ENCODE measurements at regions not wholly inside any gene's neighbourhood (a gene's known extent, or its start where the extent isn't known, plus 50 kb on each side); places are given as distances from the start of the nearest gene placed in this dataset.

- CTCF ChIA-PET: interaction anchor here (0.8 to 2.6 kb wide), 5 partner anchors 211 to 421 kb away, joined by 3 to 12 read pairs (median 4); no protein-coding TSS in a partner anchor
- RAD21 ChIA-PET (ENCODE audit: unreplicated experiment): interaction anchor here (1.2 kb wide), 1 partner anchor 336 kb away, joined by 3 read pairs; no protein-coding TSS in a partner anchor
- ATAC-seq: peak; percentile 68
- TF ChIP-seq BHLHE40 (IDR thresholded peaks at IDR 0.05; ENCODE audit: borderline replicate concordance in 1 of 2, low read depth in 2 of 2, low read length in 1 of 2): peak in 1 of 2 experiments; percentile 9; a peak in 1 of 4 replicates
- TF ChIP-seq CREB1 (IDR thresholded peaks at IDR 0.05; ENCODE audit: low read depth): peak; percentile 61; the same call in 1 of the 2 replicates
- TF ChIP-seq GABPA (IDR thresholded peaks at IDR 0.05; ENCODE audit: low read depth): no peak
- TF ChIP-seq RUNX3 (IDR thresholded peaks at IDR 0.05; ENCODE audit: low read length): peak; percentile 30; the same call in 1 of the 2 replicates
- no peak for TF ChIP-seq ZSCAN29 (IDR thresholded peaks at IDR 0.05)
- no peak for TF ChIP-seq ASH2L (IDR thresholded peaks at IDR 0.05; ENCODE audit: borderline replicate concordance, low read depth)
- TF ChIP-seq MEF2A (IDR thresholded peaks at IDR 0.05; ENCODE audit: insufficient read depth, low read depth, low read length): 0 out of 2 replicates have a peak, but pooled peaks have one; percentile 28
- TF ChIP-seq, protein P1, sequence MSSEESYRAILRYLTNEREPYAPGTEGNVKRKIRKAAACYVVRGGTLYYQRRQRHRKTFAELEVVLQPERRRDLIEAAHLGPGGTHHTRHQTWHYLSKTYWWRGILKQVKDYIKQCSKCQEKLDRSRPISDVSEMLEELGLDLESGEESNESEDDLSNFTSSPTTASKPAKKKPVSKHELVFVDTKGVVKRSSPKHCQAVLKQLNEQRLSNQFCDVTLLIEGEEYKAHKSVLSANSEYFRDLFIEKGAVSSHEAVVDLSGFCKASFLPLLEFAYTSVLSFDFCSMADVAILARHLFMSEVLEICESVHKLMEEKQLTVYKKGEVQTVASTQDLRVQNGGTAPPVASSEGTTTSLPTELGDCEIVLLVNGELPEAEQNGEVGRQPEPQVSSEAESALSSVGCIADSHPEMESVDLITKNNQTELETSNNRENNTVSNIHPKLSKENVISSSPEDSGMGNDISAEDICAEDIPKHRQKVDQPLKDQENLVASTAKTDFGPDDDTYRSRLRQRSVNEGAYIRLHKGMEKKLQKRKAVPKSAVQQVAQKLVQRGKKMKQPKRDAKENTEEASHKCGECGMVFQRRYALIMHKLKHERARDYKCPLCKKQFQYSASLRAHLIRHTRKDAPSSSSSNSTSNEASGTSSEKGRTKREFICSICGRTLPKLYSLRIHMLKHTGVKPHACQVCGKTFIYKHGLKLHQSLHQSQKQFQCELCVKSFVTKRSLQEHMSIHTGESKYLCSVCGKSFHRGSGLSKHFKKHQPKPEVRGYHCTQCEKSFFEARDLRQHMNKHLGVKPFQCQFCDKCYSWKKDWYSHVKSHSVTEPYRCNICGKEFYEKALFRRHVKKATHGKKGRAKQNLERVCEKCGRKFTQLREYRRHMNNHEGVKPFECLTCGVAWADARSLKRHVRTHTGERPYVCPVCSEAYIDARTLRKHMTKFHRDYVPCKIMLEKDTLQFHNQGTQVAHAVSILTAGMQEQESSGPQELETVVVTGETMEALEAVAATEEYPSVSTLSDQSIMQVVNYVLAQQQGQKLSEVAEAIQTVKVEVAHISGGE (CRISPR knock-in tag; IDR thresholded peaks at IDR 0.05): no peak
- no peak for TF ChIP-seq GATAD2B (conservative IDR thresholded peaks at IDR 0.05; ENCODE audit: low read depth)
- BruUV-seq (replicated peaks): no TSS peak
- H3K4me3 ChIP-seq: peak overlapping the region; percentile 19; the same call in 1 of the 2 replicates
- POLR2A ChIA-PET: interaction anchor here (0.7 kb wide), 1 partner anchor 221 kb away, joined by 4 read pairs; no protein-coding TSS in a partner anchor
- peak overlapping the region; percentile 45 for H3K4me2 ChIP-seq (ENCODE audit: control insufficient read depth, insufficient read depth)
- no peak for DNase-seq (ENCODE audit: low read depth, low spot score)
- no peaks in the 10 kb centered on the region for H4K20me1 ChIP-seq (ENCODE audit: control insufficient read depth, insufficient read depth)
- in situ Hi-C loops (cut with MboI) (no loop called here), intact Hi-C loops (cut with micrococcal nuclease; ENCODE audit: unreplicated experiment) (no loop called here)
- no peaks in the 10 kb centered on the region for H3K36me3 ChIP-seq (ENCODE audit: control insufficient read depth in 2 of 2, insufficient read depth in 2 of 2, low read length in 1 of 2)
- no peak overlapping the region for H3K9ac ChIP-seq (ENCODE audit: control insufficient read depth, insufficient read depth, low read length)
- no peak overlapping the region; the same call in 1 of the 2 replicates for H2AFZ ChIP-seq (ENCODE audit: control insufficient read depth, low read depth, low read length)
- FAIRE-seq: peak; percentile 77
- H3K79me2 ChIP-seq (ENCODE audit: control insufficient read depth, insufficient read depth, low read length): no peaks in the 10 kb centered on the region
- H3K27ac ChIP-seq (ENCODE audit: control insufficient read depth, insufficient read depth): no peak overlapping the region
- WGBS (ENCODE audit: insufficient coverage, insufficient replicate concordance, low lambda C conversion rate, missing lambda C conversion rate): 5% methylated on average over 23 of the region's 23 CpGs
- no peaks in the 10 kb centered on the region for H3K9me3 ChIP-seq (replicated peaks; ENCODE audit: control insufficient read depth, insufficient read depth, low read length)
- SMC1A ChIA-PET (ENCODE audit: uncharacterized antibody, unreplicated experiment): interaction anchor here (0.9 kb wide), 1 partner anchor 336 kb away, joined by 3 read pairs; no protein-coding TSS in a partner anchor
- peaks cover 22% of the 10 kb centered on the region for H3K4me1 ChIP-seq (ENCODE audit: control insufficient read depth, insufficient read depth, low read length)
- no peaks in the 10 kb centered on the region; a peak in 1 of 4 replicates for H3K27me3 ChIP-seq (replicated peaks in 1 of 2; ENCODE audit: control insufficient read depth in 2 of 2, insufficient read depth in 2 of 2, low read length in 1 of 2)
Measured at GRCh38 chr17:83199500-83200201, 120.2 kb downstream of the METRNL start.

Measured in GM12878 (cell line).